ENCODE measurements at regions not wholly inside any gene's neighbourhood (a gene's known extent, or its start where the extent isn't known, plus 50 kb on each side); places are given as distances from the start of the nearest gene placed in this dataset.

DNA sequence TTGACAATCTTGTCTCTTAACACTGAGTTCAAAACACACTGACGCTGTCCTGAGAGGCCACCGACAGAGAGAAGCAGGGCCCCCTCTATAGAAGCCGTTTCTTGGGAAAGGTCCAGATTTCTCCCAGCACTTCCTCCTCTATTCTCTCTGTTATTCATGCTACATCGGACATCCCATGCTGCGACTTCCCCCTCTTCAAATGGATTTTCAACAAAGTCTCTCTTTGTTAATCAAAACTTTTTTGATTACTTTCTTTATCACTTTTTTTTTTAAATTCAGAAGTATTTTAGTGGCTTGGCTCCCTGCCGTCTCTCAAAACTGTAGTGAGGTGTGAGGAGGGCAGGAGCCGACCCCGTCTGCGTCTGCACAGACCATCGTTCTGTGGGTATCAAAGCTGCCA is 298.9 kb upstream of the PITRM1 start:
- no peaks in the 10 kb centered on the region for H3K9me3 ChIP-seq
- 35 to 38% methylated on average over 10 of the region's 10 CpGs for WGBS, 2 donors
- H3K4me3 ChIP-seq: peak overlapping the region in 1 of 4 donors; percentile 37
- TF ChIP-seq, protein P1, sequence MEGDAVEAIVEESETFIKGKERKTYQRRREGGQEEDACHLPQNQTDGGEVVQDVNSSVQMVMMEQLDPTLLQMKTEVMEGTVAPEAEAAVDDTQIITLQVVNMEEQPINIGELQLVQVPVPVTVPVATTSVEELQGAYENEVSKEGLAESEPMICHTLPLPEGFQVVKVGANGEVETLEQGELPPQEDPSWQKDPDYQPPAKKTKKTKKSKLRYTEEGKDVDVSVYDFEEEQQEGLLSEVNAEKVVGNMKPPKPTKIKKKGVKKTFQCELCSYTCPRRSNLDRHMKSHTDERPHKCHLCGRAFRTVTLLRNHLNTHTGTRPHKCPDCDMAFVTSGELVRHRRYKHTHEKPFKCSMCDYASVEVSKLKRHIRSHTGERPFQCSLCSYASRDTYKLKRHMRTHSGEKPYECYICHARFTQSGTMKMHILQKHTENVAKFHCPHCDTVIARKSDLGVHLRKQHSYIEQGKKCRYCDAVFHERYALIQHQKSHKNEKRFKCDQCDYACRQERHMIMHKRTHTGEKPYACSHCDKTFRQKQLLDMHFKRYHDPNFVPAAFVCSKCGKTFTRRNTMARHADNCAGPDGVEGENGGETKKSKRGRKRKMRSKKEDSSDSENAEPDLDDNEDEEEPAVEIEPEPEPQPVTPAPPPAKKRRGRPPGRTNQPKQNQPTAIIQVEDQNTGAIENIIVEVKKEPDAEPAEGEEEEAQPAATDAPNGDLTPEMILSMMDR (IDR thresholded peaks at IDR 0.05): no peak
- TF ChIP-seq EP300 (IDR thresholded peaks at IDR 0.05) (no peak), POLR2A (IDR thresholded peaks at IDR 0.05) (no peak)
- peaks cover 3 to 81% (median 33%) of the 10 kb centered on the region in 4 donors for H3K4me1 ChIP-seq
- H3K27ac ChIP-seq: peak overlapping the region; percentile 56 to 98 (median 92)
- DNase-seq (ENCODE audit: low spot score in 2 of 2): no peak
- no peaks in the 10 kb centered on the region for H3K27me3 ChIP-seq
- H3K36me3 ChIP-seq: no peaks in the 10 kb centered on the region

DNA sequence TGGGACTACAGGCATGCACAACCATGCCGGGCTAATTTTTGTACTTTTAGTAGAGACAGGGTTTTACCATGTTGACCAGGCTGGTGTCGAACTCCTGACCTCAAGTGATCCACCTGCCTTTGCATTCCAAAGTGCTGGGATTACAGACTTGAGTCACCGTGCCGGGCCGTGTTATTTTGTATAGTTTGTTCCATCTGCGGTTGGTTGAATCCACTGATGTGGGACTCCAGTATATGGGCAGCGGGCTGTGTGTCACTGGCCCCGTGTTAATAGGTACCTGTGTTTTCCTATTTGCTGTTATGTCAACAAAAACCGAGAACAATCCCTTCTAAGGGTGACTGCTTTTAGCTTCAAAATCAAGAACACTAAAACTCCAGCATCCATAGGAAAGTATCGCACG is 297.6 kb upstream of the PITRM1 start:
- no peaks in the 10 kb centered on the region for H3K9me3 ChIP-seq
- no peak for DNase-seq (ENCODE audit: low spot score in 2 of 2)
- H3K36me3 ChIP-seq: no peaks in the 10 kb centered on the region
- WGBS, 2 donors: 95 to 99% methylated on average over 11 of the region's 11 CpGs
- no peak overlapping the region for H3K4me3 ChIP-seq
- TF ChIP-seq EP300 (IDR thresholded peaks at IDR 0.05): no peak
- TF ChIP-seq POLR2A (IDR thresholded peaks at IDR 0.05): no peak
- TF ChIP-seq, protein P1 (IDR thresholded peaks at IDR 0.05): no peak
- peaks cover 3 to 90% (median 43%) of the 10 kb centered on the region in 4 donors for H3K4me1 ChIP-seq
- H3K27ac ChIP-seq: peak overlapping the region; percentile 75 to 98 (median 92)
- H3K27me3 ChIP-seq: no peaks in the 10 kb centered on the region

DNA sequence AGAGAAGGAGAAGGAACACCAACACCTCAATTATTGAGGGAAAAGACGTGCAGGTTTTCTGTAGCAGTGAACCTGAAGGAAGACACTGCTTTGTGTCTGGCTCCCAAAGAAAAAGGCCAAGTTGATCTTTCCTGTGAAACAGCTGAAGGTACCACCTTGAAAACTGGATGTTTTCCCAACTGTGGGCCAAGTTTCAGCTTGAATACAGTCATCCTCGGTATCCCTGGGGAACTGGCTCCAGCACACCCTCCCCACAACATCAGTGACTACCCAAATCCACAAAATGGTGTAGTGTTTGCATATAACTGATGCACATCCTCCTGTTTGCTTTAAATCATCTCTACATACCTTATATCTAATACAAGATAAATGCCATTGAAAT is 297.0 kb upstream of the PITRM1 start:
- DNase-seq (ENCODE audit: low spot score in 2 of 2): no peak
- Histone ChIP-seq H3K4me1 (peaks cover 3 to 91% (median 47%) of the 10 kb centered on the region in 4 donors), H3K27ac (peak overlapping the region; percentile 75 to 98 (median 92)), H3K4me3 (no peak overlapping the region), H3K9me3 (no peaks in the 10 kb centered on the region), H3K27me3 (no peaks in the 10 kb centered on the region), H3K36me3 (no peaks in the 10 kb centered on the region)
- 54 to 62% methylated on average over 2 of the region's 2 CpGs for WGBS, 2 donors
- TF ChIP-seq, protein P1 (IDR thresholded peaks at IDR 0.05): no peak
- TF ChIP-seq EP300 (IDR thresholded peaks at IDR 0.05) (no peak), POLR2A (IDR thresholded peaks at IDR 0.05) (no peak)

DNA sequence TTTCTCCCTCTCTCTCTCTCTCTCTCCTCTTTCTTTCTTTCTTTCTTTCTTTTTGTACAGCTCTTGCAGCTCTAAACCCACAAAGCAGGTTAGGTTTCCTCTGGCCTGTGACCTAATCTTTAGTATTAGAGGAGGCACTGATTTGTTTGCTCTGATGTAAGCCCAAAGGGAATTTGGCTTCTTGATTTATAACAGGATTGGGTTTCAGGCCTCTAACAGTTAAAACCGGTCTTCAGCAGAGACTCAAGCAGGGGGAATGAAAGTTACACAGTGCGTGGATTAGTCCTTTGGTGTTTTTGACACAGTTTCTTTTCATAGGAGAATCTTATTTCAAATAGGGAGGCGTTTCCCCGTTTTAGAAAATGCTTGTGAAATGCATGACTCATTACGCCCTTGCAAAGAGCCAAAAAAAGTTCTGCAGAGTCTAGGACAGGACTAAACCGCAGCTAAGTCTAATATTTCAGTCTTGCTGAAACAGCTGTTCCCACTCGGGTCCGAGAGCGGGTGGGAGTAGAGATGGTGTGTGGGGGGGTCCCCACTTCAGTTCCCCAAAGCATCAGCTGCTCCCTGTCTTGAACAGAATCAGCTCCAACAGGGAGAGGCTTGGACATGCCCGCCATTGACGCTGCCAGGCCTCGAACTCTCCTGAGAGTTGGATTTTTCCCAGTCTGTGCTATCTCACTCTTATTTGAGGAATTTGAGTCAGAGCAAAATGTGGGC is 296.5 kb upstream of the PITRM1 start:
- WGBS, 2 donors: 10% methylated on average over 12 of the region's 12 CpGs
- peak in 1 of 2 donors; percentile 64 for DNase-seq (ENCODE audit: low spot score in 2 of 2)
- H3K9me3 ChIP-seq: no peaks in the 10 kb centered on the region
- H3K36me3 ChIP-seq: no peaks in the 10 kb centered on the region
- H3K27ac ChIP-seq: peak overlapping the region; percentile 75 to 98 (median 92)
- no peaks in the 10 kb centered on the region for H3K27me3 ChIP-seq
- H3K4me1 ChIP-seq: peaks cover 3 to 92% (median 47%) of the 10 kb centered on the region in 4 donors
- H3K4me3 ChIP-seq: peak overlapping the region in 1 of 4 donors; percentile 10
- TF ChIP-seq POLR2A (IDR thresholded peaks at IDR 0.05) (peak; percentile 7 to 46), EP300 (IDR thresholded peaks at IDR 0.05) (peak in 1 of 2 donors; percentile 94)
- TF ChIP-seq, protein P1 (IDR thresholded peaks at IDR 0.05): no peak
